ENCODE measurements at regions not wholly inside any gene's neighbourhood (a gene's known extent, or its start where the extent isn't known, plus 50 kb on each side); places are given as distances from the start of the nearest gene placed in this dataset.
"Not testable (repeated sequence)": the region's sequence is repeated elsewhere in the genome, so short reads cannot be mapped to it uniquely, and the experiment has no call there.

- Histone ChIP-seq H3K9ac (replicated peaks; ENCODE audit: extremely low read depth, insufficient read depth, low read length) (no peak overlapping the region), H3K36me3 (ENCODE audit: control insufficient read depth in 2 of 2, extremely low read depth in 1 of 2, insufficient read depth in 2 of 2, low read length in 2 of 2) (no peaks in the 10 kb centered on the region), H3K4me2 (ENCODE audit: insufficient read depth, low read length) (no peak overlapping the region), H3K27me3 (ENCODE audit: control insufficient read depth in 2 of 2, insufficient read depth in 2 of 2, low read length in 2 of 2) (no peaks in the 10 kb centered on the region), H4K20me1 (replicated peaks; ENCODE audit: control insufficient read depth, extremely low read depth, insufficient read depth, low read length) (no peaks in the 10 kb centered on the region), H2AFZ (ENCODE audit: low read depth, low read length) (no peak overlapping the region), H3K27ac (ENCODE audit: insufficient read depth, low read depth, low read length) (no peak overlapping the region), H3K79me2 (ENCODE audit: control insufficient read depth, insufficient read depth, low read length) (no peaks in the 10 kb centered on the region), H3K9me1 (replicated peaks; ENCODE audit: control insufficient read depth, extremely low read depth, insufficient read depth, low read length) (no peaks in the 10 kb centered on the region), H3K4me1 (ENCODE audit: control insufficient read depth, extremely low read depth, insufficient read depth, low read length) (peaks cover 3% of the 10 kb centered on the region), H3K4me3 (replicated peaks in 1 of 3; ENCODE audit: insufficient read depth in 1 of 3, low read depth in 1 of 3, low read length in 3 of 3) (no peak overlapping the region), H3K9me3 (replicated peaks; ENCODE audit: control insufficient read depth, insufficient read depth, low read length) (no peaks in the 10 kb centered on the region)
- intact Hi-C loops (cut with micrococcal nuclease) = no loop called here
- no TSS peak for BruUV-seq (replicated peaks)
- CTCF ChIA-PET = no interaction called here
- POLR2A ChIA-PET = no interaction called here
- DNase-seq (ENCODE audit: low read depth, low spot score) (no peak), FAIRE-seq (no peak)
- dilution Hi-C loops (cut with MboI; ENCODE audit: extremely low pct_ligation_motif_present, low sequenced_read_pairs) = no loop called here
- TF ChIP-seq POLR2AphosphoS5 (IDR thresholded peaks at IDR 0.05; ENCODE audit: insufficient read depth, low read depth, low read length) = no peak
- TF ChIP-seq GATA2 (IDR thresholded peaks at IDR 0.05; ENCODE audit: insufficient read depth, insufficient read length, low read depth, low read length) = no peak
- no peak for TF ChIP-seq POLR2A (IDR thresholded peaks at IDR 0.05; ENCODE audit: low read depth, low read length)
- no peak for TF ChIP-seq CTCF (IDR thresholded peaks at IDR 0.05; ENCODE audit: extremely low read depth in 1 of 2, insufficient read depth in 1 of 2, low read depth in 1 of 2, low read length in 2 of 2)
- no peak for TF ChIP-seq EZH2 (IDR thresholded peaks at IDR 0.05; ENCODE audit: borderline replicate concordance, low read depth, low read length, severe bottlenecking)
- TF ChIP-seq JUN (IDR thresholded peaks at IDR 0.05; ENCODE audit: borderline replicate concordance, insufficient read depth, insufficient read length, low read depth) = no peak
- TF ChIP-seq FOS (IDR thresholded peaks at IDR 0.05; ENCODE audit: borderline replicate concordance, insufficient read depth, low read length) = no peak
- no peak for TF ChIP-seq MAX (IDR thresholded peaks at IDR 0.05; ENCODE audit: insufficient read depth, insufficient read length)
Measured at GRCh38 chr13:56530096-56530495, 610.6 kb upstream of the PRR20A start.

- H3K4me1 ChIP-seq (ENCODE audit: control insufficient read depth, extremely low read depth, insufficient read depth, low read length); H3K36me3 ChIP-seq (ENCODE audit: control insufficient read depth in 2 of 2, extremely low read depth in 1 of 2, insufficient read depth in 2 of 2, low read length in 2 of 2); BruUV-seq (replicated peaks); H2AFZ ChIP-seq (ENCODE audit: low read depth, low read length); CTCF ChIA-PET; dilution Hi-C loops (cut with MboI; ENCODE audit: extremely low pct_ligation_motif_present, low sequenced_read_pairs); H3K9me1 ChIP-seq (replicated peaks; ENCODE audit: control insufficient read depth, extremely low read depth, insufficient read depth, low read length); intact Hi-C loops (cut with micrococcal nuclease); H3K27me3 ChIP-seq (ENCODE audit: control insufficient read depth in 2 of 2, insufficient read depth in 2 of 2, low read length in 2 of 2); DNase-seq (ENCODE audit: low read depth, low spot score); H3K9ac ChIP-seq (replicated peaks; ENCODE audit: extremely low read depth, insufficient read depth, low read length); H3K79me2 ChIP-seq (ENCODE audit: control insufficient read depth, insufficient read depth, low read length); H4K20me1 ChIP-seq (replicated peaks; ENCODE audit: control insufficient read depth, extremely low read depth, insufficient read depth, low read length); FAIRE-seq; H3K27ac ChIP-seq (ENCODE audit: insufficient read depth, low read depth, low read length); H3K4me2 ChIP-seq (ENCODE audit: insufficient read depth, low read length); POLR2A ChIA-PET; H3K9me3 ChIP-seq (replicated peaks; ENCODE audit: control insufficient read depth, insufficient read depth, low read length); H3K4me3 ChIP-seq (replicated peaks in 1 of 3; ENCODE audit: insufficient read depth in 1 of 3, low read depth in 1 of 3, low read length in 3 of 3): not testable (repeated sequence)
Measured at GRCh38 chr13:56547921-56548320, 592.8 kb upstream of the PRR20A start.
